HepG2 (cell line): ENCODE measurements at regions not wholly inside any gene's neighbourhood (a gene's known extent, or its start where the extent isn't known, plus 50 kb on each side); places are given as distances from the start of the nearest gene placed in this dataset.

Experiments
- ATAC-seq: fragments of 200-7000 bp; cut with Tn5 transposase; 3 replicates; pipeline ENCODE4 v1.9.1; 2020; ENCODE audit warnings: mild to moderate bottlenecking, moderate library complexity
- BruUV-seq: library from RNA; stranded (reverse); fragments of 400-500 nt; replicated peaks from 2 replicates; lab custom pipeline; 2021; lab: Mats Ljungman, UMichigan
- CTCF ChIA-PET: fragments of 300-600 bp; formaldehyde crosslinking; extraction: SDS; loops from one replicate; lab custom pipeline; 2021; ENCODE audit warnings: low total read pairs, inconsistent platforms, low intra/inter-chr PET ratio; lab: Yijun Ruan, JAX
- POLR2A ChIA-PET: fragments of 350-600 bp; sonication (Branson Sonifier 250); formaldehyde crosslinking; loops from one replicate; lab custom pipeline; 2020; ENCODE audit warnings: antibody characterized with exemption, inconsistent platforms; lab: Yijun Ruan, JAX
- DNase-seq: peaks from one replicate; pipeline ENCODE4 v3.0.0-alpha.2; 2015; ENCODE audit warnings: low spot score
- FAIRE-seq: peaks from 3 replicates; lab custom pipeline; 2011; peaks lifted over from hg19 to GRCh38; lab: Jason Lieb, UNC
- H2AFZ ChIP-seq: one replicate; pipeline ENCODE4 v1.6.1; 2011; ENCODE audit warnings: low read length, inconsistent platforms
- H3K27ac ChIP-seq: fragments of 300-600 bp; 3 replicates; pipeline ENCODE4 v1.8.0; 2011; ENCODE audit warnings: mixed run types, mild to moderate bottlenecking, mixed read lengths, low read length, inconsistent platforms; ENCODE audit not compliant: insufficient read depth; ENCODE audit errors: extremely low read length
- H3K27me3 ChIP-seq, 2 experiments: fragments of 200-600 bp in 1 of 2; 2 replicates in 1 of 2; 3 replicates in 1 of 2; pipeline versions ENCODE4 v1.6.0 to v1.8.0; 2011; ENCODE audit warnings: low read length in 2 of 2, mild to moderate bottlenecking in 2 of 2, moderate library complexity in 2 of 2, inconsistent platforms in 1 of 2; ENCODE audit not compliant: insufficient read depth in 2 of 2, control insufficient read depth in 1 of 2
- H3K36me3 ChIP-seq, 2 experiments: fragments of 200-600 bp in 1 of 2; replicated peaks in 1 of 2; 2 replicates in 1 of 2; 3 replicates in 1 of 2; pipeline versions ENCODE4 v1.5.1 to v1.8.0; 2011; ENCODE audit warnings: low read length in 2 of 2, inconsistent platforms in 1 of 2; ENCODE audit not compliant: insufficient read depth in 2 of 2, control insufficient read depth in 1 of 2
- H3K4me1 ChIP-seq: 2 replicates; pipeline ENCODE4 v1.5.1; 2012; ENCODE audit warnings: low read length, inconsistent platforms; ENCODE audit not compliant: insufficient read depth
- H3K4me2 ChIP-seq: 2 replicates; pipeline ENCODE4 v1.6.0; 2011; ENCODE audit warnings: low read depth, low read length, inconsistent platforms
- H3K4me3 ChIP-seq, 3 experiments: fragments of 200-600 bp in 1 of 3; sonication (generic), shearing (Covaris generic) in 1 of 3; replicated peaks in 1 of 3; 2 replicates each; pipeline ENCODE4 v1.5.1; 2011 to 2016; ENCODE audit warnings: low read length in 3 of 3, inconsistent platforms in 2 of 3, low read depth in 2 of 3, mild to moderate bottlenecking in 2 of 3, control low read depth in 1 of 3, mixed read lengths in 1 of 3; ENCODE audit not compliant: insufficient read depth in 1 of 3
- H3K79me2 ChIP-seq: one replicate; pipeline ENCODE4 v1.6.1; 2011; ENCODE audit warnings: low read length, inconsistent platforms; ENCODE audit not compliant: insufficient read depth
- H3K9ac ChIP-seq: 2 replicates; pipeline ENCODE4 v1.6.0; 2011; ENCODE audit warnings: mild to moderate bottlenecking, low read depth, low read length, inconsistent platforms; ENCODE audit not compliant: insufficient read depth
- H3K9me3 ChIP-seq: 2 replicates; pipeline ENCODE4 v1.5.1; 2012; ENCODE audit warnings: mild to moderate bottlenecking, low read length
- H4K20me1 ChIP-seq: 2 replicates; pipeline ENCODE4 v1.6.0; 2011; ENCODE audit warnings: inconsistent platforms, mild to moderate bottlenecking, low read length, moderate library complexity; ENCODE audit not compliant: insufficient read depth
- FOXO1 ChIP-seq: sonication (generic); formaldehyde crosslinking; IDR thresholded peaks from 2 replicates; pipeline ENCODE4 v1.4.0; 2020; ENCODE audit warnings: missing genetic modification reagents
- HHEX ChIP-seq: IDR thresholded peaks from 2 replicates; pipeline ENCODE4 v1.6.1; 2016; ENCODE audit warnings: control low read depth
- ZNF724P ChIP-seq: sonication (generic); formaldehyde crosslinking; IDR thresholded peaks from 2 replicates; pipeline ENCODE4 v1.8.0; 2022; ENCODE audit warnings: missing genetic modification reagents, borderline replicate concordance
- WGBS: methylation state at CpG from one replicate; pipeline ENCODE4 v1.1.6; 2017; ENCODE audit warnings: low lambda C conversion rate; 5-methylcytosine and 5-hydroxymethylcytosine counted together
- in situ Hi-C: cut with HindIII; loops from 2 replicates; pipeline ENCODE4 v1.10.0; 2017; ENCODE audit warnings: low pct_unique_long_range_greater_than_20kb; ENCODE audit not compliant: extremely low pct_ligation_motif_present
- intact Hi-C: fragments of 100-400 bp; cut with micrococcal nuclease; formaldehyde crosslinking; loops from one replicate; pipeline ENCODE4 v1.10.0; 2022; ENCODE audit not compliant: unreplicated experiment
- TF ChIP-seq, protein P1 (sequence below), 2 experiments: sonication (generic) in 1 of 2; formaldehyde crosslinking in 1 of 2; IDR thresholded peaks; 2 replicates each; pipeline versions ENCODE4 v1.5.1 to v1.6.1; 2011 to 2020; ENCODE audit warnings: borderline replicate concordance in 1 of 2, low read depth in 1 of 2, low read length in 1 of 2, mild to moderate bottlenecking in 1 of 2, missing genetic modification reagents in 1 of 2, moderate library complexity in 1 of 2
- TF ChIP-seq, protein P2 (sequence below): sonication (generic); formaldehyde crosslinking; IDR thresholded peaks from 2 replicates; pipeline ENCODE4 v1.8.0; 2023; ENCODE audit warnings: mild to moderate bottlenecking, missing genetic modification reagents
- TF ChIP-seq, protein P3 (sequence below): sonication (generic); formaldehyde crosslinking; IDR thresholded peaks from 2 replicates; pipeline ENCODE4 v1.5.0; 2020; ENCODE audit warnings: missing genetic modification reagents, mild to moderate bottlenecking, borderline replicate concordance

DNA sequence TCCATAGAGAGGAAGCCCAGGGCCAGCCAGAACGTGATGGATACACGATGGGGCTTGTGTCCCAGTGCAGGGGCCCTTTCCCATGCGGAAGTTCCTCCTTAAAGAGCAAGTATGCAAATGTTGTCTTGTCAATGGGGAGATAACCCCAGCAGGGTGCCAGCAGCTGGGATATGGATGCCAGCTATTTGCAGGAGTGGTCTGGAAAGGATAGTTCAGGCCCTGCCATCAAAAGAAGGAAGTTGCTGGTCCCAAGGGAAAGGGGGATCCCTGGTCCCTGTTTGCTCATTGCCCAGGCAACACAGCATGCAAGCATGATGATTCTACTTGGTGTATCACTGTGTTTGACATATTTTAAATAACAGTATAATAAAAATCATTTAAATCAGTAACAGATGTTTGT, 73.1 kb upstream of the HECW1 start:
- FAIRE-seq, result no peak
- in situ Hi-C loops, result no loop called here
- no peaks in the 10 kb centered on the region for H3K4me1 ChIP-seq
- ATAC-seq, result no peak
- no peak for DNase-seq
- TF ChIP-seq, protein P1, sequence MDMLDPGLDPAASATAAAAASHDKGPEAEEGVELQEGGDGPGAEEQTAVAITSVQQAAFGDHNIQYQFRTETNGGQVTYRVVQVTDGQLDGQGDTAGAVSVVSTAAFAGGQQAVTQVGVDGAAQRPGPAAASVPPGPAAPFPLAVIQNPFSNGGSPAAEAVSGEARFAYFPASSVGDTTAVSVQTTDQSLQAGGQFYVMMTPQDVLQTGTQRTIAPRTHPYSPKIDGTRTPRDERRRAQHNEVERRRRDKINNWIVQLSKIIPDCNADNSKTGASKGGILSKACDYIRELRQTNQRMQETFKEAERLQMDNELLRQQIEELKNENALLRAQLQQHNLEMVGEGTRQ (IDR thresholded peaks at IDR 0.05; ENCODE audit: low read depth, low read length), result no peak
- TF ChIP-seq, protein P1 (CRISPR knock-in tag; IDR thresholded peaks at IDR 0.05; ENCODE audit: borderline replicate concordance), result no peak
- TF ChIP-seq HHEX (CRISPR knock-in tag), result no peak
- TF ChIP-seq, protein P2, sequence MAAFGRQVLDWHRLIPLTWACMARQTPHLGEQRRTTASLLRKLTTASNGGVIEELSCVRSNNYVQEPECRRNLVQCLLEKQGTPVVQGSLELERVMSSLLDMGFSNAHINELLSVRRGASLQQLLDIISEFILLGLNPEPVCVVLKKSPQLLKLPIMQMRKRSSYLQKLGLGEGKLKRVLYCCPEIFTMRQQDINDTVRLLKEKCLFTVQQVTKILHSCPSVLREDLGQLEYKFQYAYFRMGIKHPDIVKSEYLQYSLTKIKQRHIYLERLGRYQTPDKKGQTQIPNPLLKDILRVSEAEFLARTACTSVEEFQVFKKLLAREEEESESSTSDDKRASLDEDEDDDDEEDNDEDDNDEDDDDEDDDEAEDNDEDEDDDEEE, result no peak
- TF ChIP-seq, protein P3, sequence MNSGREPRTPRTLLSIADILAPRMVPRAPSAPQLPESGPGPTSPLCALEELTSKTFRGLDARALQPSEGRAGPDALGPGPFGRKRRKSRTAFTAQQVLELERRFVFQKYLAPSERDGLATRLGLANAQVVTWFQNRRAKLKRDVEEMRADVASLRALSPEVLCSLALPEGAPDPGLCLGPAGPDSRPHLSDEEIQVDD (CRISPR knock-in tag), result no peak
- TF ChIP-seq ZNF724P, result no peak
- TF ChIP-seq FOXO1 (CRISPR knock-in tag), result no peak
- TF ChIP-seq, all 625 proteins: peak for 0
- Histone ChIP-seq H3K27me3 (0 out of 5 replicates have a peak, but pooled peaks cover 0 to 1% of the 10 kb centered on the region in 2 experiments), H2AFZ (no peak overlapping the region), H3K4me3 (no peak overlapping the region), H3K79me2 (no peaks in the 10 kb centered on the region), H3K4me2 (no peak overlapping the region), H4K20me1 (no peaks in the 10 kb centered on the region), H3K36me3 (no peaks in the 10 kb centered on the region), H3K9ac (no peak overlapping the region), H3K9me3 (no peaks in the 10 kb centered on the region), H3K27ac (no peak overlapping the region)
- CTCF ChIA-PET, result no interaction called here
- 11% methylated on average over 3 of the region's 3 CpGs for WGBS
- intact Hi-C loops, result no loop called here
- BruUV-seq, result no TSS peak
- POLR2A ChIA-PET, result no interaction called here
